ENCODE measurements at regions not wholly inside any gene's neighbourhood (a gene's known extent, or its start where the extent isn't known, plus 50 kb on each side); places are given as distances from the start of the nearest gene placed in this dataset.

- TF ChIP-seq L3MBTL2 (conservative IDR thresholded peaks at IDR 0.05) (no peak), LEF1 (IDR thresholded peaks at IDR 0.05; ENCODE audit: borderline replicate concordance) (no peak), ELF4 (IDR thresholded peaks at IDR 0.05) (no peak), SP1 (IDR thresholded peaks at IDR 0.05) (no peak), SUZ12 (IDR thresholded peaks at IDR 0.05) (no peak), ARNT (IDR thresholded peaks at IDR 0.05) (no peak), NFRKB (IDR thresholded peaks at IDR 0.05) (no peak), FOXA1 (IDR thresholded peaks at IDR 0.05) (no peak), BHLHE40 (IDR thresholded peaks at IDR 0.05; ENCODE audit: borderline replicate concordance) (no peak), HDGF (IDR thresholded peaks at IDR 0.05; ENCODE audit: borderline replicate concordance) (no peak), FOXK2 (IDR thresholded peaks at IDR 0.05) (no peak), CTBP1 (IDR thresholded peaks at IDR 0.05; ENCODE audit: borderline replicate concordance) (no peak), FOXM1 (IDR thresholded peaks at IDR 0.05; ENCODE audit: borderline replicate concordance) (no peak)
- TF ChIP-seq, protein P1, sequence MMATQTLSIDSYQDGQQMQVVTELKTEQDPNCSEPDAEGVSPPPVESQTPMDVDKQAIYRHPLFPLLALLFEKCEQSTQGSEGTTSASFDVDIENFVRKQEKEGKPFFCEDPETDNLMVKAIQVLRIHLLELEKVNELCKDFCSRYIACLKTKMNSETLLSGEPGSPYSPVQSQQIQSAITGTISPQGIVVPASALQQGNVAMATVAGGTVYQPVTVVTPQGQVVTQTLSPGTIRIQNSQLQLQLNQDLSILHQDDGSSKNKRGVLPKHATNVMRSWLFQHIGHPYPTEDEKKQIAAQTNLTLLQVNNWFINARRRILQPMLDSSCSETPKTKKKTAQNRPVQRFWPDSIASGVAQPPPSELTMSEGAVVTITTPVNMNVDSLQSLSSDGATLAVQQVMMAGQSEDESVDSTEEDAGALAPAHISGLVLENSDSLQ (IDR thresholded peaks at IDR 0.05), result no peak
- ChIA-PET CTCF (no interaction called here), POLR2A (no interaction called here)
- no peak for DNase-seq (ENCODE audit: extremely low spot score)
Observed at GRCh38 chr10:91164520-91165065, 55.9 kb upstream of the PCGF5 start.

GRCh38 chr10:91167406-91167805, 53.1 kb upstream of the PCGF5 start:
- POLR2A ChIA-PET, result no interaction called here

GRCh38 chr10:91170418-91170817, 50.0 kb upstream of the PCGF5 start:
- DNase-seq (ENCODE audit: extremely low spot score), result no peak
- TF ChIP-seq TARDBP (IDR thresholded peaks at IDR 0.05) (no peak), LEF1 (IDR thresholded peaks at IDR 0.05; ENCODE audit: borderline replicate concordance) (no peak), SP1 (IDR thresholded peaks at IDR 0.05) (no peak), BHLHE40 (IDR thresholded peaks at IDR 0.05; ENCODE audit: borderline replicate concordance) (no peak), FOXA1 (IDR thresholded peaks at IDR 0.05) (no peak), SUZ12 (IDR thresholded peaks at IDR 0.05) (no peak)
- POLR2A ChIA-PET, result no interaction called here
- CTCF ChIA-PET, result interaction anchor here (0.7 kb wide), 1 partner anchor 219 kb away, joined by 5 read pairs; no protein-coding TSS in a partner anchor

More at GRCh38 chr10:91167406-91167805, 53.1 kb upstream of the PCGF5 start:
- no peak for TF ChIP-seq FOXK2 (IDR thresholded peaks at IDR 0.05)
- TF ChIP-seq FOXM1 (IDR thresholded peaks at IDR 0.05; ENCODE audit: borderline replicate concordance), result no peak
- TF ChIP-seq L3MBTL2 (conservative IDR thresholded peaks at IDR 0.05), result no peak
- no peak for TF ChIP-seq FOXA1 (IDR thresholded peaks at IDR 0.05)
- no peak for TF ChIP-seq CTBP1 (IDR thresholded peaks at IDR 0.05; ENCODE audit: borderline replicate concordance)
- TF ChIP-seq ARNT (IDR thresholded peaks at IDR 0.05), result no peak
- no peak for TF ChIP-seq BHLHE40 (IDR thresholded peaks at IDR 0.05; ENCODE audit: borderline replicate concordance)
- TF ChIP-seq NFRKB (IDR thresholded peaks at IDR 0.05), result no peak
- TF ChIP-seq TARDBP (IDR thresholded peaks at IDR 0.05), result no peak
- TF ChIP-seq ZNF384 (IDR thresholded peaks at IDR 0.05), result no peak
- no peak for DNase-seq (ENCODE audit: extremely low spot score)
- CTCF ChIA-PET, result interaction anchor here (0.6 kb wide), 1 partner anchor 9 kb away, joined by 4 read pairs; no protein-coding TSS in a partner anchor
